ENCODE measurements at regions not wholly inside any gene's neighbourhood (a gene's known extent, or its start where the extent isn't known, plus 50 kb on each side); places are given as distances from the start of the nearest gene placed in this dataset.

GRCh38 chr9:32300373-32300772 is 84.1 kb upstream of the ACO1 start:
- TF ChIP-seq CTCF (optimal IDR thresholded peaks at IDR 0.05 in 1 of 3, IDR thresholded peaks at IDR 0.05 in 1 of 3, conservative IDR thresholded peaks at IDR 0.05 in 1 of 3; ENCODE audit: extremely low read depth in 1 of 3, insufficient read depth in 2 of 3, low read length in 3 of 3) (no peak), EZH2 (IDR thresholded peaks at IDR 0.05; ENCODE audit: low read length) (no peak)

All from keratinocyte (primary cell).